Fibroblast of the conjunctiva (primary cell): ENCODE measurements at regions not wholly inside any gene's neighbourhood (a gene's known extent, or its start where the extent isn't known, plus 50 kb on each side); places are given as distances from the start of the nearest gene placed in this dataset.
A peak's percentile ranks its signal among the peaks of the same experiment; 100 is the strongest.
"Not testable (repeated sequence)": the region's sequence is repeated elsewhere in the genome, so short reads cannot be mapped to it uniquely, and the experiment has no call there.

Source experiments
- DNase-seq: peaks from one replicate; pipeline ENCODE4 v3.0.0-alpha.2; 2010; ENCODE audit warnings: low read depth

DNA sequence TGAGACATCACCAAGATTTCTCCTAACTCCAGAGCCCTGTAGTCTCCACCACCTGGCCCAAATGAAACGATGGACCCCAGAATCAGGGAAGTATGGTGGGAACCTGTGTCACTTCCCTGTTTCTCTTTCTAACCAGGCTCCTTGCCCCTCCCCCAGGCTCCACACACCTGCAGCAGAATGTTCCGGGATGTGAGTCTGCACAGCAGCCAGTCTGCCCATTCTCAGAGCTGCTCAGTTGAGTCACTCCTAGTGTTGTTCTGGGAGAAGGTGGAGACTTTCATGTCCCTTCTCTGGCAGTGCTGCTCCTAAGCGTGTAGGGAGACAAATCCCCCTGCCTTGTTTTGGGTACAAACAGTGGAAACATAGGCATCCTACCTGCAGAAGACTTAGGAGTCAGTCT, 76.0 kb upstream of the XPA start:
- no peak for DNase-seq

DNA sequence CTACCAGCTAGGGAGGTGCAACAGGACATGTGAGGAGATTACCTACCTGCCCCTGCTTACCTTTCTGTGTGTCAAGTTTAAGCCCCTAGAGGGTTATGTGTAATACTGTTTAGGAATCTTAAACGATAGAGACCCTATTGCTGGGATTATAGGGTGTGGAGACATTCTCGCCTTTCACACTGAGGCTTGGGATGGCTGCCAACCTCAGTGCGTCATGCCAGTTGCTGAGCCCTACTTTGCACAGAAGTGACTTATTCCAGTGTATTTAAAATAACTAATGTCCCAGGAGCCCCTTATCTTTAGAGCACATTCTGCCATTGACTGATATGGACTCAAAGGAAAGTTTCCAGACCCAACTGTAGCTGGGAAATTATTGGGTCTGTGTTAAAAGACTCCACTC, 76.6 kb upstream of the XPA start:
- no peak for DNase-seq

- no peak for DNase-seq
Measured at GRCh38 chr9:97774673-97775072, 77.5 kb upstream of the XPA start.

GRCh38 chr9:97778740-97779139, 74.3 kb upstream of the FOXE1 start:
- not testable (repeated sequence) for DNase-seq

DNA sequence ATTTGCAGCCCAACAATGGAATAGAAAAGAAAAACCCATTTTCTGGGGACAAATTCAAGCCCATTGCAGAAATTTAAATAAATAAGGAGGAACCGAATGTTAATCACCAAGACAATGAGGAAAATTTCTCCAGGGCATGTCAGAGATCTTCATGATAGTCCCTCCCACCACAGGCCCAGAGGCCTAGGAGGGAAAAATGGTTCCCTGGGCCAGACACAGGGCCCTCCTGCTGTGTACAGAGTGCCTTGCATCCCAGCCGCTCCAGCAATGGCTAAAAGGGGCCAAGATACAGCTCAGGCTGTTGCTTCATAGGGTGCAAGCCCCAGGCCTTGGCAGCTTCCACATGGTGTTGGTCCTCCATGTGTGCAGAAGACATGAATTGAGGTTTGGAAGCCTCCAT, 73.4 kb upstream of the FOXE1 start:
- DNase-seq = no peak

GRCh38 chr9:97781902-97782301, 71.1 kb upstream of the FOXE1 start:
- no peak for DNase-seq

DNA sequence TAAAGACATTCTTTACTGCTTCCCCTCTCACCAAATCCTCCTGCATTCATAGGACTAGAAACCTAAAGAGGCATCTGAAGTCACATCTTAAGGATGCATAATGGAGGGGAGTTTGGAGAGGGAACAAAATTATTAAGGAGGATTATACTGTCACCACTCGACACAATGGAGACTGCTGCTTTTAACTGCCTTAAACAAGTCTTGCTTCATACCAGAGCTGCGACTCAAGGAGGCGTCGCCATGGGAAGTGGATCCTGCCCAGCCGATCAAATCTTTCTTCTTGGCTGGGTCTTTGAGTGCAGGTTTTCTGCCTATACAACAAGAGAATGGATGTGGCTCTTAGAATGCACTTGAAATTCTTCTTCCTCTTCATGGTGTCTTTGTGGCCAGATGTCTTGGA, 66.7 kb upstream of the FOXE1 start:
- DNase-seq = no peak

DNA sequence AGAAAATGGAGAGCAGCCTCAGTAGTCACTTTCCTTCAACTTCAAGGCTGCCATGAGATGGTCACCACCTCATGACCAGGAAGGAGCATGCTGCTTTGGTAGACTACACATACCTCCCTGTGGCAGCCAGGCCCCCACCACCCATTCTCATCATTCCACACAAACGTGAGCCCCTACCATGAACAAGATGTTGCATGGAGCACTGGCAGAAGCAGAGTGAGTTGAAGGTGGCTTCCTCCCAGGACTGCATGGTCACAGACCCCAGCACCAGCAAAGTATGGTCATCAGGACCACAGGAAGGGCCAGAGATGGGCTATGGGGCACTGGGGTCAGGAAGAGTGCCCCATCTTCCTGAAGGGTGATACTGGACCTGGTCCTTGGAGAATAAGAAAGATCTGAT, 65.5 kb upstream of the FOXE1 start:
- DNase-seq = no peak

DNA sequence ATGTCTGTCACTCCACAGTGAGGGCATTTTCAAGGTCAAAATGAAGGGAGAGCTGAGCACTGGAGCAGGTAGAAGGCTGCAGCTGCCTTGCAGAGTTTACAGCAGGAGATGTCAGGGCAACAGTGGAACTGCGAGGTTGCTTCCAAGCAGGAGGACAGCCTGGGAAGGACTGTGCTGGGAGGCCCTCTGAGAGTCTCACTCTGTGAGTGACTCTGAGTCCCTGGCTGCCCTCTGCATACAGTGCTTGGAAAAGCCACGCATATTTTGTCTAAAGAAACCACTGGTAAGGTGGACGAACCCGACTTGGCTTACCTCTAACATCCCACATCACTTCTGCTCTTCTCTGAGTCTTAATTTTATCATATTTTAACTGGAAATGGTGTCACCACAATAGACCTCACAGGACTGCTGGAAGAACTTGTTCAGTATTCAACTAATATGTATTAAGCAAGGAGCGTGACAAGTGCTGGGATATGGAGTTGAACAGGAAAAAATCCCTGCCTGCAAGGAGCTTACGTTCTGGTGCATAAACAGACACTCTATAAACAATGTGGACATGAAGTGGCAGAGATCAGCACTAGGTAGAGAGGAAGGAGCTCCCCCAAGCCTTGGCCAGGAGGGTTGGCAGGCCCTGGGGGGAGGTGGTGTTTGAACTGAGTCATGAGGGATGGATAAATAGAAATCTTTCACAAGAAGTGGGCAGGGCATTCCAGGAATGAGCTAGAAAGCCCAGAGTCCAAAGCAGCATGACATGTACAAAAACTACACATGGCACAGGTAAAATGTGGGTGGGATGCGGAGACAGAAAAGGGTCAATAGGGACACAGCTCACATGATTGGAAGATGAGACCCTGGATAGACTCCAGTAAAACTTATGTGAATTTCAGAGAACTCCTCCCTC, 64.0 kb upstream of the FOXE1 start:
- DNase-seq = no peak

DNA sequence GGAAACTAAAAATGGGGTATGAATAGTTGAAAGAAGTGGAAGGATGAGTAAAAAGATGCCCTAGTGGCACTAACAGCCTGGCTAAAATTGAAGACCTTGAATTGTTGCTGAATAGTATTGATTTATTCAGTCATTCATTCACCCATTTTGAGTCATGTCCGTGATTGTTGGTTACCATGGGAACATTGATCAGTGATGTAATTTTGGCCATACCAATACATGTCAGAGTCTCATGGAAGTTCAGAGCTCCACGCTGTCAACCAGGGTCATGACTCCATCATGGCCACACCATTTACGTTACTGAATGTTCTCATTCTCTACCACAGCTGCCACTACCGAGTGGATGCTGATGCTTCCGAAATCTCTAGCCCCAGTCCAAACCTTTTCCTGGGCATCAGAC, 62.5 kb upstream of the FOXE1 start:
- no peak for DNase-seq

- DNase-seq = no peak
Measured at GRCh38 chr9:97791542-97791941, 61.5 kb upstream of the FOXE1 start.

DNA sequence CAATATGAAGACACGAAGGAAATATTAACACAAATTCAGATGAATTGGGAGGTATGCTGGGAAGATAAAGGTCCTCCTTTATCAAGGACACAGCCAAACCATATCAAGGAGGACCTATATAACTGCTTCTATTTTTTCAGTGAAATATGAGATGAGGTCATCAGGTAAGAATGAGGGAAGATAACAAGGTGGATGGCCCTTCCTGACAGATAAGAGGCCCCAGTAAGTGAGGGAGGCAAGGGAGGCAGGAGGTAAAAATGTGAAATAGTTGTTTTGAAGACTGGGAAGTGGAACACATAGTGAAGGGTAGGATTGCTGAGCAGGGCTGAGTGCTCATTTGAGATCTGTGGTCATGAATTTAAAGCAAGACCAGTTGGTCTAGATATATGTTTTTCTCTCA, 60.0 kb upstream of the FOXE1 start:
- DNase-seq = no peak

GRCh38 chr9:97794666-97795065, 58.4 kb upstream of the FOXE1 start:
- DNase-seq = no peak

- not testable (repeated sequence) for DNase-seq
Measured at GRCh38 chr9:97796176-97796575, 56.9 kb upstream of the FOXE1 start.

- no peak for DNase-seq
Measured at GRCh38 chr9:97801180-97801579, 51.8 kb upstream of the FOXE1 start.

DNA sequence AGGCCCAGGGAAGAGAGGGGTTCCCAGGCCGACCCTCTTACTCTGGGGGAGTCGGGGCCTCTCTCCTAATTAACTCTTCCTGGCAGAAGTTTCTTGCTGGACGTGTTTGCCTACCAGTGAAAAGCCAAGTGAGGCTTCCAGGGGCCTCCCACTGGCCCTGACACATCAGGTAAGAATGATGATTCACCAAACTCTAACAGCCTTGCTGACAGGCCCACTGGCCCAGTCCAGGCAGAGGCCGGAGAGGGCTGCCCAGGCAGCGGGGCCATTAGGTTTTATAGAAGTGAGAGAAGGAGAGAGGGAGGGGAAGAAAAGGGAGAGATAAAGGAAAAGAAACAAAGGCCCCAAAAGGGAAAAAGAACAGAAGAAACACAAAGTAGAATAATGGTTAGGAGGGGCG, 50.8 kb upstream of the FOXE1 start:
- no peak for DNase-seq

GRCh38 chr9:97803167-97804058, 49.6 kb upstream of the FOXE1 start:
- DNase-seq = peak; percentile 12
